ENCODE measurements at regions not wholly inside any gene's neighbourhood (a gene's known extent, or its start where the extent isn't known, plus 50 kb on each side); places are given as distances from the start of the nearest gene placed in this dataset.

DNA sequence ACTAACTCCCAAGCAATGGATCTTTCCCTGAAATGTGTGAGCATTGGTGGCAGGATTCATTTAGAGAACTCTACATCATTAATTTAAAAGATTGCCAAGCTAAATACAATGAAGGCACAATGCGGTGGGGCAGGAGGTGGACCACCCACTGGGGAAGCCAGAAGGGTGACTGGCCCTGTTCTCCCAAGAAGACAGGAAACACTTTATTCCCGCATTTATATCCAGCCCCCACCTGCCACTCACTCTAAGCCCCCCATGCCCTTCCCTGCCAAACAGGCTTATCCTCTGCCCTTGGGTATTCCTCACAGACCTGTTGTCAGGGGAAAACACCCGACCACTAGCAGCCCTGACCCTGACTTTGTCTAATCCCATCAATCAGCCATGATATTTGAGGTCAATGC lies 189.1 kb upstream of the UBL3 start:
- Histone ChIP-seq H3K79me2 (ENCODE audit: insufficient read depth, low read length) (no peaks in the 10 kb centered on the region), H3K9me3 (ENCODE audit: low read depth, low read length) (no peaks in the 10 kb centered on the region), H4K20me1 (ENCODE audit: insufficient read depth, low read length) (no peaks in the 10 kb centered on the region), H2AFZ (ENCODE audit: low read length) (no peak overlapping the region), H3K27ac (ENCODE audit: low read depth, low read length) (peak overlapping the region; percentile 66), H3K4me2 (ENCODE audit: insufficient read depth, low read length) (peak overlapping the region; percentile 28), H3K4me3 (ENCODE audit: insufficient read depth, low read length) (no peak overlapping the region), H3K27me3 (ENCODE audit: insufficient read depth, low read length) (no peaks in the 10 kb centered on the region), H3K36me3 (ENCODE audit: insufficient read depth, low read length) (no peaks in the 10 kb centered on the region), H3K4me1 (ENCODE audit: insufficient read depth, low read length) (peaks cover 26% of the 10 kb centered on the region)
- no peak for DNase-seq (ENCODE audit: insufficient read length, low spot score, missing footprints)
- TF ChIP-seq, protein P1, sequence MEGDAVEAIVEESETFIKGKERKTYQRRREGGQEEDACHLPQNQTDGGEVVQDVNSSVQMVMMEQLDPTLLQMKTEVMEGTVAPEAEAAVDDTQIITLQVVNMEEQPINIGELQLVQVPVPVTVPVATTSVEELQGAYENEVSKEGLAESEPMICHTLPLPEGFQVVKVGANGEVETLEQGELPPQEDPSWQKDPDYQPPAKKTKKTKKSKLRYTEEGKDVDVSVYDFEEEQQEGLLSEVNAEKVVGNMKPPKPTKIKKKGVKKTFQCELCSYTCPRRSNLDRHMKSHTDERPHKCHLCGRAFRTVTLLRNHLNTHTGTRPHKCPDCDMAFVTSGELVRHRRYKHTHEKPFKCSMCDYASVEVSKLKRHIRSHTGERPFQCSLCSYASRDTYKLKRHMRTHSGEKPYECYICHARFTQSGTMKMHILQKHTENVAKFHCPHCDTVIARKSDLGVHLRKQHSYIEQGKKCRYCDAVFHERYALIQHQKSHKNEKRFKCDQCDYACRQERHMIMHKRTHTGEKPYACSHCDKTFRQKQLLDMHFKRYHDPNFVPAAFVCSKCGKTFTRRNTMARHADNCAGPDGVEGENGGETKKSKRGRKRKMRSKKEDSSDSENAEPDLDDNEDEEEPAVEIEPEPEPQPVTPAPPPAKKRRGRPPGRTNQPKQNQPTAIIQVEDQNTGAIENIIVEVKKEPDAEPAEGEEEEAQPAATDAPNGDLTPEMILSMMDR (IDR thresholded peaks at IDR 0.05; ENCODE audit: extremely low read depth, low read depth, low read length), result no peak

DNA sequence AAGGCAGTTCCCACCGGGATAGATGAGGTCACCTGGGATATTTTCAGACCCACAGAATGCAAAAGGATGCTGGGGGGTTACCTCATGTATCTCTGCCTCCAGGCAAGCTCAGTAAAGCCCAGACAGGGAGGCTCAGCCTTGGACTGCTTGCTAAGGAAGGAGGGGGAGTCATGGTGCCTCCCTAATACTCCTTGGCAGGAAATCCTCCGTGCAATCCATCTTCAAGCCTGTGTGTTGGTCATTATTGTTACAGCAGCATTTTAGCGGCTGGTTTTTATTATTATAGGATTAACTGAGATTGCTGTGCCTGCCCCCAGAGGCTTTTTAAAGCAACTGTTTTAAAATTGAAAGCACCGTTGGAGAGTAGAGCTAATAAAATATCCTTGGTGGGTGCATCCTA lies 188.5 kb upstream of the UBL3 start:
- no peaks in the 10 kb centered on the region for H3K36me3 ChIP-seq (ENCODE audit: insufficient read depth, low read length)
- peak; percentile 66 for DNase-seq (ENCODE audit: insufficient read length, low spot score, missing footprints)
- no peaks in the 10 kb centered on the region for H3K79me2 ChIP-seq (ENCODE audit: insufficient read depth, low read length)
- TF ChIP-seq, protein P1 (IDR thresholded peaks at IDR 0.05; ENCODE audit: extremely low read depth, low read depth, low read length), result peak; percentile 48
- H2AFZ ChIP-seq (ENCODE audit: low read length), result peak overlapping the region; percentile 36
- no peaks in the 10 kb centered on the region for H3K27me3 ChIP-seq (ENCODE audit: insufficient read depth, low read length)
- no peak overlapping the region for H3K4me3 ChIP-seq (ENCODE audit: insufficient read depth, low read length)
- H3K4me2 ChIP-seq (ENCODE audit: insufficient read depth, low read length), result peak overlapping the region; percentile 28
- H4K20me1 ChIP-seq (ENCODE audit: insufficient read depth, low read length), result no peaks in the 10 kb centered on the region
- no peaks in the 10 kb centered on the region for H3K9me3 ChIP-seq (ENCODE audit: low read depth, low read length)
- H3K4me1 ChIP-seq (ENCODE audit: insufficient read depth, low read length), result peaks cover 32% of the 10 kb centered on the region
- H3K27ac ChIP-seq (ENCODE audit: low read depth, low read length), result peak overlapping the region; percentile 66

DNA sequence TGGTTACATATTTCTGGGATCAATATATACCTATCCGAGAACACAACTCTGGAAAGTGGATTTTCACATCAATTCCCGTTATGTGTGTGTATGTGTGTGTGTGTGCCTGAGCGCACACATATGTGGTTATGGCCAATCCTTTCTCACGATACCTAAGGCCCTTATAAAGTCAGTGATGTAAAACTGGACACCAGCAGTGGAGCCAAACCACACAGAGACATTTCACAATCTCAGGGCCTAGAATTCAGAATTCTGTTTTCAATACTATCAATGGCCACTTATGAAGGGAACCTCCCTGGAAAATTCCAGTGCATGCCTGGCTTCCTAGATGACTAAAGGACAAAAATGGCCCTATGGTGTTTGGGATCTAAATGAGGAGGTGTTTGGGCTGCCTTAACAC lies 187.3 kb upstream of the UBL3 start:
- Histone ChIP-seq H3K36me3 (ENCODE audit: insufficient read depth, low read length) (no peaks in the 10 kb centered on the region), H3K9me3 (ENCODE audit: low read depth, low read length) (no peaks in the 10 kb centered on the region), H3K27me3 (ENCODE audit: insufficient read depth, low read length) (no peaks in the 10 kb centered on the region), H3K4me2 (ENCODE audit: insufficient read depth, low read length) (peak overlapping the region; percentile 37), H4K20me1 (ENCODE audit: insufficient read depth, low read length) (no peaks in the 10 kb centered on the region), H3K4me3 (ENCODE audit: insufficient read depth, low read length) (no peak overlapping the region), H3K4me1 (ENCODE audit: insufficient read depth, low read length) (peaks cover 42% of the 10 kb centered on the region), H2AFZ (ENCODE audit: low read length) (no peak overlapping the region), H3K27ac (ENCODE audit: low read depth, low read length) (peak overlapping the region; percentile 66), H3K79me2 (ENCODE audit: insufficient read depth, low read length) (no peaks in the 10 kb centered on the region)
- TF ChIP-seq, protein P1 (IDR thresholded peaks at IDR 0.05; ENCODE audit: extremely low read depth, low read depth, low read length), result no peak
- peak; percentile 69 for DNase-seq (ENCODE audit: insufficient read length, low spot score, missing footprints)

DNA sequence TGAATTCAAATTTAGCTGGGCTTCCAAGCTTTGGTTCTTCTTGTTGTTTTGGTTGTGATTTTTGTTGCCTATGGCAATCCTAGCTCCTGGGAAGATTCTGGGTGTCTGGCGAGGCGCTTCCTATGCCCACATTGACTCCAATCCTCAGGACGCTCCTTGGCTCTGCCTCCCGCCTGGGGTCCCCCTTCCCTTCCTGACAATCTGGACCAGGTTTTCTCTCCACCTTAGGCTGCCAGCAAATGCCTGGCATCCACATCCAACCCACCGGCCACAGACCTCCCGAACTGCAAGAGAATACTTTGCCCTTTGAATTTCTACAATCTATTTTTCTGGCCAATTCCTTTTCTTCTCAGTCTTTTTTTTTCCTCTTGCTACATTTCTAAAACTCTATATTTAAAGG lies 186.9 kb upstream of the UBL3 start:
- no peak for DNase-seq (ENCODE audit: insufficient read length, low spot score, missing footprints)
- Histone ChIP-seq H2AFZ (ENCODE audit: low read length) (peak overlapping the region; percentile 37), H3K4me3 (ENCODE audit: insufficient read depth, low read length) (no peak overlapping the region), H3K27ac (ENCODE audit: low read depth, low read length) (peak overlapping the region; percentile 66), H3K4me2 (ENCODE audit: insufficient read depth, low read length) (peak overlapping the region; percentile 37), H3K36me3 (ENCODE audit: insufficient read depth, low read length) (no peaks in the 10 kb centered on the region), H4K20me1 (ENCODE audit: insufficient read depth, low read length) (no peaks in the 10 kb centered on the region), H3K27me3 (ENCODE audit: insufficient read depth, low read length) (no peaks in the 10 kb centered on the region), H3K4me1 (ENCODE audit: insufficient read depth, low read length) (peaks cover 42% of the 10 kb centered on the region), H3K9me3 (ENCODE audit: low read depth, low read length) (no peaks in the 10 kb centered on the region), H3K79me2 (ENCODE audit: insufficient read depth, low read length) (no peaks in the 10 kb centered on the region)
- TF ChIP-seq, protein P1 (IDR thresholded peaks at IDR 0.05; ENCODE audit: extremely low read depth, low read depth, low read length), result no peak
